ENCODE measurements at regions not wholly inside any gene's neighbourhood (a gene's known extent, or its start where the extent isn't known, plus 50 kb on each side); places are given as distances from the start of the nearest gene placed in this dataset.

GRCh38 chr1:37243368-37244082 is 209.2 kb upstream of the GRIK3 start:
- DNase-seq = no peak

GRCh38 chr1:37244083-37244480 is 209.8 kb upstream of the GRIK3 start:
- no peak for DNase-seq

- no peak for DNase-seq
These were observed 210.5 kb upstream of the GRIK3 start for GRCh38 chr1:37244815-37245214.

- no peak for DNase-seq
These were observed 212.3 kb upstream of the GRIK3 start for GRCh38 chr1:37246631-37247030.

- DNase-seq = no peak
These were observed 216.1 kb upstream of the GRIK3 start for GRCh38 chr1:37250371-37250770.

- no peak for DNase-seq
These were observed 219.1 kb upstream of the ZC3H12A start for GRCh38 chr1:37255136-37255795.

GRCh38 chr1:37255868-37256267 is 218.5 kb upstream of the ZC3H12A start:
- DNase-seq = no peak

GRCh38 chr1:37257646-37258045 is 216.7 kb upstream of the ZC3H12A start:
- no peak for DNase-seq

- DNase-seq = no peak
These were observed 216.3 kb upstream of the ZC3H12A start for GRCh38 chr1:37258068-37258467.

GRCh38 chr1:37259019-37259418 is 215.4 kb upstream of the ZC3H12A start:
- DNase-seq = no peak

GRCh38 chr1:37261129-37261528 is 213.3 kb upstream of the ZC3H12A start:
- DNase-seq = no peak

GRCh38 chr1:37262439-37263170 is 211.8 kb upstream of the ZC3H12A start:
- no peak for DNase-seq

- DNase-seq = no peak
These were observed 209.2 kb upstream of the ZC3H12A start for GRCh38 chr1:37265156-37265555.

GRCh38 chr1:37265786-37266667 is 208.4 kb upstream of the ZC3H12A start:
- no peak for DNase-seq

- peak; percentile 8 for DNase-seq
These were observed 207.1 kb upstream of the ZC3H12A start for GRCh38 chr1:37267111-37267835.

GRCh38 chr1:37270639-37271038 is 203.7 kb upstream of the ZC3H12A start:
- DNase-seq = no peak

- DNase-seq = no peak
These were observed 201.8 kb upstream of the ZC3H12A start for GRCh38 chr1:37272626-37273025.

GRCh38 chr1:37274486-37274885 is 199.9 kb upstream of the ZC3H12A start:
- DNase-seq = no peak

- no peak for DNase-seq
These were observed 199.3 kb upstream of the ZC3H12A start for GRCh38 chr1:37274938-37275631.

GRCh38 chr1:37277366-37277765 is 197.0 kb upstream of the ZC3H12A start:
- no peak for DNase-seq

GRCh38 chr1:37281354-37281753 is 193.0 kb upstream of the ZC3H12A start:
- DNase-seq = no peak

- no peak for DNase-seq
These were observed 191.6 kb upstream of the ZC3H12A start for GRCh38 chr1:37282764-37283163.
